Progenitor cell of endocrine pancreas (in vitro differentiated cells): ENCODE measurements at regions not wholly inside any gene's neighbourhood (a gene's known extent, or its start where the extent isn't known, plus 50 kb on each side); places are given as distances from the start of the nearest gene placed in this dataset.

Experiments used
- DNase-seq: peaks from one replicate; pipeline ENCODE4 v3.0.0; 2021; ENCODE audit warnings: low spot score; ENCODE audit not compliant: unreplicated experiment
- H3K27ac Mint-ChIP-seq: 2 replicates; pipeline ENCODE4 v1.8.0; 2021; ENCODE audit warnings: mild to moderate bottlenecking, moderate library complexity, mixed read lengths
- H3K27me3 Mint-ChIP-seq: 2 replicates; pipeline ENCODE4 v1.8.0; 2021; ENCODE audit warnings: mixed read lengths
- H3K36me3 Mint-ChIP-seq: 2 replicates; pipeline ENCODE4 v1.8.0; 2022; ENCODE audit warnings: mixed read lengths; ENCODE audit not compliant: insufficient read depth
- H3K4me1 Mint-ChIP-seq: 2 replicates; pipeline ENCODE4 v1.8.0; 2021; ENCODE audit warnings: low read depth, mixed read lengths
- H3K4me3 Mint-ChIP-seq: 2 replicates; pipeline ENCODE4 v1.8.0; 2021; ENCODE audit warnings: low read depth, mild to moderate bottlenecking, moderate library complexity, mixed read lengths
- H3K9me3 Mint-ChIP-seq: 2 replicates; pipeline ENCODE4 v1.8.0; 2021; ENCODE audit warnings: low read depth, mixed read lengths
- CTCF ChIP-seq: fragments of 200-600 bp; sonication (generic); IDR thresholded peaks from one replicate; pipeline ENCODE4 v1.5.0; 2021; ENCODE audit warnings: antibody characterized with exemption, mild to moderate bottlenecking; ENCODE audit not compliant: unreplicated experiment

DNA sequence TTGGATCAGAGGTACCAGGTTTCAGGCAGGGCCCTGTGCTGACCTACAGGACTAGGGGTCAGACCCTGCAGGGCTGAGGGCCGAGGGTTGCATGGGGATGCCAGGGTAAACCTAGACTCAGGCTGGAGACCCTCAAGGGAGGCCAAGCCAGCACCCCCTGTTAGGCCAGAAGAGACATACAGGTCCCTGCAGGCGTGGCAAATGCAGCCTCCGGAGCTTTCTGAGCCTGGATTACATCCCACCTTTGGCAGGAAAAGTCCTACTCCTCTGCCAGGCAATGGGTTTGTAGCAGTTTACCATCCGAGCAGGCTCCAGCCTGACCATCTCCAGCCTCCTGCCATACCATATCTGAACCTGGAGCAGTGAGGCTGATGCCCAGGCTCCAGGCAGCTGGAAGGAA, 425.3 kb downstream of the NPHP4 start:
- no peak for TF ChIP-seq CTCF
- Mint-ChIP-seq H3K9me3 (peaks cover 13% of the 10 kb centered on the region), H3K27me3 (no peaks in the 10 kb centered on the region), H3K4me1 (no peaks in the 10 kb centered on the region), H3K36me3 (no peaks in the 10 kb centered on the region), H3K4me3 (no peak overlapping the region), H3K27ac (no peak overlapping the region)
- DNase-seq: no peak

DNA sequence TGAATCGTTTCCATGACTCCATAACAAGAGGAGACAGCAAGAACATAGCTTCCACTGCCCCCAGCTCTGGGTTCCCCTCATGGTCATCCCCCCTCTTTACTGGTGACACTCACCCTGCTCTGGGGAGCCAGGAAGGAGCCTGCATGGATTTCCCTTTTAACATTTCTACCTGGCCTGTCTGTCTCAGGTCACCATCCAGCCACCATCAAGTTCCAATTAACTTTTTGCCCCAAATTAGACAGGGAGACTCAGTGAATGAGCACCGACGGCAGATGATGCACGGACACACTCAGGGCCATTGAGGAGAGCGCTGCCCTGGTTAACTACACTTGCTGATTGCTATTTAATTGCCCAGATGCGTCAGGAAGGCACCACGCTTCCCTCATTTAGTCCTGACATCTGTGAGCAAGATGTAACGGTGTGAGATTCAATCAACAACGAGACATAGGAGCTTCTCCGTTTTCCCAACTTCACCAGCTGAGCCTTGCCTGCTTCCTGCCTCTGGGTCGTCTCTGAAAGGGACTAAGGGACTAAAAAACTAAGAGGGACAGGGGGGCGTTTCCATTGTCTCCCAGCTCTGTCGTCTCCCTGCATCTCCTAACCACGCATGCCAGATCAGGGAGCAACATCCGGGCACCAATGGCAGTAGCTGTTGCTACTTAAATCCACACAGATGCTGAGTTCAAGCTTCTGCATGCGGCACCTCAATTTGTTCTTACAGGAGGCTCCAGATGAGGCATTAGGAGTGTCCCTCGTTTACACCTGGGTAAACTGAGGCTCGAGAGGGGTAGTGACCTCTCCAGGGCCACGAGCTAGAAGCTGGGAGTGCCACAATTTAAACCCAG, 426.7 kb downstream of the NPHP4 start:
- no peaks in the 10 kb centered on the region for H3K27me3 Mint-ChIP-seq
- no peak for DNase-seq
- no peak for TF ChIP-seq CTCF
- H3K9me3 Mint-ChIP-seq: peaks cover 13% of the 10 kb centered on the region
- no peak overlapping the region for H3K27ac Mint-ChIP-seq
- no peak overlapping the region for H3K4me3 Mint-ChIP-seq
- no peaks in the 10 kb centered on the region for H3K4me1 Mint-ChIP-seq
- H3K36me3 Mint-ChIP-seq: no peaks in the 10 kb centered on the region

GRCh38 chr1:5564578-5565257, 427.5 kb downstream of the NPHP4 start:
- no peak for DNase-seq
- Mint-ChIP-seq H3K4me3 (no peak overlapping the region), H3K27me3 (no peaks in the 10 kb centered on the region), H3K9me3 (peaks cover 11% of the 10 kb centered on the region), H3K36me3 (no peaks in the 10 kb centered on the region), H3K4me1 (no peaks in the 10 kb centered on the region), H3K27ac (no peak overlapping the region)
- no peak for TF ChIP-seq CTCF

DNA sequence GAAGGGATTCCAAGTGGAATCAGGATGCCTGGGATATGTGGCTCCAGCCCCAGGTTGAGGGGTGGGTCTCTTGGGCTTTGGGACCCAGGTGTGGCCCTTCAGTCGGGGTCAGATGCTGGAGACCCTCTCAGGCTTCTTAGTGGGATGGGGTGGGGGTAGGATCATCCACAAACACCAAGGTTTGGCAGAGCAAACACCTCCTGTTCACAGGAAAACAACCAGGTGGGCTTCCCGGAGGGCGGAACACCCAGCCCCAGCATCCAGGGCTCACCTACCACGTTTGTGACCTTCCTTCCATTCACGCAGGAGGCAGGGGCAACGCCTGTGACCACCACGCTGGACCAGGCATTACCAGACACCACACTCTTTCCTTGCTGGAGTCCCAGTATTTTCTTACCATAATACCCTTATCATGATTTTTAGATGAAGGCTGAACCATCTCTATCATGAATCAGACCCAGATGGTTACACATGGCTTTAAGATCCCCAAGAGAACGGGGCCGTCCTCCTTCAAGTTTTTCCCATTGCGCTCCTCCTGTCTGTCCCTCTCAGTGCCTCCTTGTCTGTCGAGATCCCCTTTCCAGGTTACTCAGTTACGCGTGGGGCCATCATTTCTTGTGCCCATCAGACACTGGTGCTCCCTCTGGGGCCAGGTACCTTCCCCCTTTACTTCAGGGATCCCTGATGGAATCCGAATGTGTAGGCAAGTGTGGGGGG, 428.2 kb downstream of the NPHP4 start:
- TF ChIP-seq CTCF: no peak
- no peaks in the 10 kb centered on the region for H3K4me1 Mint-ChIP-seq
- DNase-seq: no peak
- H3K9me3 Mint-ChIP-seq: peaks cover 8% of the 10 kb centered on the region
- no peaks in the 10 kb centered on the region for H3K36me3 Mint-ChIP-seq
- no peak overlapping the region for H3K27ac Mint-ChIP-seq
- no peaks in the 10 kb centered on the region for H3K27me3 Mint-ChIP-seq
- H3K4me3 Mint-ChIP-seq: no peak overlapping the region

- Mint-ChIP-seq H3K4me1 (no peaks in the 10 kb centered on the region), H3K4me3 (no peak overlapping the region), H3K9me3 (peaks cover 14% of the 10 kb centered on the region), H3K27me3 (no peaks in the 10 kb centered on the region), H3K36me3 (no peaks in the 10 kb centered on the region), H3K27ac (no peak overlapping the region)
- no peak for TF ChIP-seq CTCF
- no peak for DNase-seq
These were observed 429.5 kb downstream of the NPHP4 start for GRCh38 chr1:5562769-5563168.
